ENCODE measurements at regions not wholly inside any gene's neighbourhood (a gene's known extent, or its start where the extent isn't known, plus 50 kb on each side); places are given as distances from the start of the nearest gene placed in this dataset.

- TF ChIP-seq, protein P1, sequence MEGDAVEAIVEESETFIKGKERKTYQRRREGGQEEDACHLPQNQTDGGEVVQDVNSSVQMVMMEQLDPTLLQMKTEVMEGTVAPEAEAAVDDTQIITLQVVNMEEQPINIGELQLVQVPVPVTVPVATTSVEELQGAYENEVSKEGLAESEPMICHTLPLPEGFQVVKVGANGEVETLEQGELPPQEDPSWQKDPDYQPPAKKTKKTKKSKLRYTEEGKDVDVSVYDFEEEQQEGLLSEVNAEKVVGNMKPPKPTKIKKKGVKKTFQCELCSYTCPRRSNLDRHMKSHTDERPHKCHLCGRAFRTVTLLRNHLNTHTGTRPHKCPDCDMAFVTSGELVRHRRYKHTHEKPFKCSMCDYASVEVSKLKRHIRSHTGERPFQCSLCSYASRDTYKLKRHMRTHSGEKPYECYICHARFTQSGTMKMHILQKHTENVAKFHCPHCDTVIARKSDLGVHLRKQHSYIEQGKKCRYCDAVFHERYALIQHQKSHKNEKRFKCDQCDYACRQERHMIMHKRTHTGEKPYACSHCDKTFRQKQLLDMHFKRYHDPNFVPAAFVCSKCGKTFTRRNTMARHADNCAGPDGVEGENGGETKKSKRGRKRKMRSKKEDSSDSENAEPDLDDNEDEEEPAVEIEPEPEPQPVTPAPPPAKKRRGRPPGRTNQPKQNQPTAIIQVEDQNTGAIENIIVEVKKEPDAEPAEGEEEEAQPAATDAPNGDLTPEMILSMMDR (IDR thresholded peaks at IDR 0.05), result no peak
- TF ChIP-seq POLR2A (IDR thresholded peaks at IDR 0.05), result no peak
Measured at GRCh38 chr4:44777115-44777514, 50.8 kb upstream of the GNPDA2 start.

Data from right lobe of liver (tissue), 4 donors.